Keratinocyte (primary cell): ENCODE measurements at regions not wholly inside any gene's neighbourhood (a gene's known extent, or its start where the extent isn't known, plus 50 kb on each side); places are given as distances from the start of the nearest gene placed in this dataset.

Experiments
- DNase-seq: peaks from one replicate; pipeline ENCODE4 v3.0.0-alpha.2; 2011; ENCODE audit warnings: low read depth, missing footprints, low spot score
- FAIRE-seq: peaks from 2 replicates; lab custom pipeline; 2011; peaks lifted over from hg19 to GRCh38; lab: Jason Lieb, UNC
- H2AFZ ChIP-seq: 2 replicates; pipeline ENCODE4 v1.6.0; 2012; ENCODE audit warnings: low read length, control low read depth, inconsistent platforms; ENCODE audit not compliant: control insufficient read depth
- H3K27ac ChIP-seq: 2 replicates; pipeline ENCODE4 v1.5.1; 2011; ENCODE audit warnings: low read length; ENCODE audit not compliant: control insufficient read depth, insufficient read depth
- H3K27me3 ChIP-seq: 3 replicates; pipeline ENCODE4 v1.6.0; 2011; ENCODE audit warnings: low read length; ENCODE audit not compliant: control insufficient read depth, insufficient read depth; ENCODE audit errors: extremely low read depth
- H3K36me3 ChIP-seq, 2 experiments: 2 replicates in 1 of 2; 3 replicates in 1 of 2; pipeline ENCODE4 v1.5.1; 2011; ENCODE audit warnings: low read length in 2 of 2, mild to moderate bottlenecking in 1 of 2; ENCODE audit not compliant: control insufficient read depth in 2 of 2, insufficient read depth in 2 of 2; ENCODE audit errors: extremely low read depth in 1 of 2
- H3K4me1 ChIP-seq: 3 replicates; pipeline ENCODE4 v1.5.1; 2011; ENCODE audit warnings: low read length; ENCODE audit not compliant: control insufficient read depth, insufficient read depth; ENCODE audit errors: extremely low read depth
- H3K4me2 ChIP-seq: 3 replicates; pipeline ENCODE4 v1.6.0; 2011; ENCODE audit warnings: low read depth, low read length; ENCODE audit not compliant: control insufficient read depth, insufficient read depth; ENCODE audit errors: extremely low read depth
- H3K4me3 ChIP-seq, 3 experiments: fragments of 200-600 bp in 1 of 3; sonication (generic) in 1 of 3; 2 replicates in 2 of 3; 3 replicates in 1 of 3; pipeline ENCODE4 v1.5.1; 2011 to 2016; ENCODE audit warnings: low read length in 3 of 3, mild to moderate bottlenecking in 3 of 3, control low read depth in 2 of 3, inconsistent platforms in 1 of 3, low read depth in 1 of 3, mixed read lengths in 1 of 3, mixed run types in 1 of 3, moderate library complexity in 1 of 3; ENCODE audit not compliant: control insufficient read depth in 2 of 3, insufficient read depth in 2 of 3; ENCODE audit errors: extremely low read depth in 1 of 3
- H3K79me2 ChIP-seq: 2 replicates; pipeline ENCODE4 v1.6.0; 2012; ENCODE audit warnings: low read length; ENCODE audit not compliant: control insufficient read depth, insufficient read depth
- H3K9ac ChIP-seq: 3 replicates; pipeline ENCODE4 v1.6.0; 2011; ENCODE audit warnings: low read length; ENCODE audit not compliant: control insufficient read depth, insufficient read depth; ENCODE audit errors: extremely low read depth
- H3K9me1 ChIP-seq: 3 replicates; pipeline ENCODE4 v1.6.0; 2011; ENCODE audit warnings: low read length; ENCODE audit not compliant: control insufficient read depth, insufficient read depth; ENCODE audit errors: extremely low read depth
- H3K9me3 ChIP-seq: 2 replicates; pipeline ENCODE4 v1.5.1; 2012; ENCODE audit warnings: low read depth, low read length; ENCODE audit not compliant: control insufficient read depth
- H4K20me1 ChIP-seq: 3 replicates; pipeline ENCODE4 v1.6.0; 2011; ENCODE audit warnings: low read length; ENCODE audit not compliant: control insufficient read depth, insufficient read depth; ENCODE audit errors: extremely low read depth
- EZH2 ChIP-seq: IDR thresholded peaks from one replicate; pipeline ENCODE4 v1.6.1; 2012; ENCODE audit warnings: inconsistent platforms, mild to moderate bottlenecking, low read length, moderate library complexity
- dilution Hi-C: fragments of 300-500 bp; cut with MboI; formaldehyde crosslinking; loops from one replicate; pipeline ENCODE4 v1.7.0; 2020; ENCODE audit warnings: low sequenced_read_pairs; ENCODE audit not compliant: extremely low pct_ligation_motif_present
- TF ChIP-seq, protein P1 (sequence below), 3 experiments: IDR thresholded peaks in 1 of 3; conservative IDR thresholded peaks in 1 of 3; optimal IDR thresholded peaks in 1 of 3; 2 replicates in 2 of 3; 3 replicates in 1 of 3; pipeline versions ENCODE3 to v1.5.1; 2011; ENCODE audit warnings: low read length in 3 of 3, mild to moderate bottlenecking in 3 of 3, moderate library complexity in 2 of 3, control low read depth in 1 of 3, inconsistent platforms in 1 of 3; ENCODE audit not compliant: insufficient read depth in 2 of 3; ENCODE audit errors: extremely low read depth in 1 of 3

DNA sequence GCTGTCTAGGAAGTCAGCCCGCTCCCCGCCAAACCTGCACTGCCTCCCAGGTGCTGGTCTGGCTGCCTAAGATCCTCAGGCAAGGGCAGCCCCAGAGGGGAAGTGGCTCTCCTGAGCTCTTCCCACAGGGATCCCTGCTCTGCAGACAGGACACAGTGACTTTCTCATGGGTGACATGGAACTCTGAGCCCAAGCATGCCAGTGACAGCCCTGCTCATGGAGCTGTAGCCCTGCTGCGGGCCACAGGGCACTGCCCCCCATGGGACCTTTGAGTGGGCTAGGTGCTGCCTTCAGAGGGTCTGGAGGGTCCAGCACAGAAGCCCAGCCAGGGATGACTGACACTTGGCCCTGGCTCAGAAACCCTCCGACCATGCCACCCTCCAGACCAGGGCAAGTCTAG is 109.1 kb downstream of the TUBA3C start:
- dilution Hi-C loops = no loop called here
- DNase-seq (no peak), FAIRE-seq (no peak)
- Histone ChIP-seq H3K79me2 (no peaks in the 10 kb centered on the region), H3K9me1 (no peaks in the 10 kb centered on the region), H3K4me3 (no peak overlapping the region), H3K27me3 (no peaks in the 10 kb centered on the region), H3K27ac (no peak overlapping the region), H3K9me3 (peaks cover 8% of the 10 kb centered on the region), H3K4me1 (no peaks in the 10 kb centered on the region), H3K4me2 (no peak overlapping the region), H3K9ac (no peak overlapping the region), H3K36me3 (no peaks in the 10 kb centered on the region), H2AFZ (no peak overlapping the region), H4K20me1 (no peaks in the 10 kb centered on the region)
- no peak for TF ChIP-seq EZH2
- TF ChIP-seq, protein P1, sequence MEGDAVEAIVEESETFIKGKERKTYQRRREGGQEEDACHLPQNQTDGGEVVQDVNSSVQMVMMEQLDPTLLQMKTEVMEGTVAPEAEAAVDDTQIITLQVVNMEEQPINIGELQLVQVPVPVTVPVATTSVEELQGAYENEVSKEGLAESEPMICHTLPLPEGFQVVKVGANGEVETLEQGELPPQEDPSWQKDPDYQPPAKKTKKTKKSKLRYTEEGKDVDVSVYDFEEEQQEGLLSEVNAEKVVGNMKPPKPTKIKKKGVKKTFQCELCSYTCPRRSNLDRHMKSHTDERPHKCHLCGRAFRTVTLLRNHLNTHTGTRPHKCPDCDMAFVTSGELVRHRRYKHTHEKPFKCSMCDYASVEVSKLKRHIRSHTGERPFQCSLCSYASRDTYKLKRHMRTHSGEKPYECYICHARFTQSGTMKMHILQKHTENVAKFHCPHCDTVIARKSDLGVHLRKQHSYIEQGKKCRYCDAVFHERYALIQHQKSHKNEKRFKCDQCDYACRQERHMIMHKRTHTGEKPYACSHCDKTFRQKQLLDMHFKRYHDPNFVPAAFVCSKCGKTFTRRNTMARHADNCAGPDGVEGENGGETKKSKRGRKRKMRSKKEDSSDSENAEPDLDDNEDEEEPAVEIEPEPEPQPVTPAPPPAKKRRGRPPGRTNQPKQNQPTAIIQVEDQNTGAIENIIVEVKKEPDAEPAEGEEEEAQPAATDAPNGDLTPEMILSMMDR (optimal IDR thresholded peaks at IDR 0.05 in 1 of 3, IDR thresholded peaks at IDR 0.05 in 1 of 3, conservative IDR thresholded peaks at IDR 0.05 in 1 of 3; ENCODE audit: extremely low read depth in 1 of 3, insufficient read depth in 2 of 3, low read length in 3 of 3) = no peak

- Histone ChIP-seq H3K9me3 (peaks cover 8% of the 10 kb centered on the region), H3K9ac (no peak overlapping the region)
- no peak for FAIRE-seq
These were observed 110.3 kb downstream of the TUBA3C start for GRCh38 chr13:19071161-19071936.

More at GRCh38 chr13:19071161-19071936, 110.3 kb downstream of the TUBA3C start:
- DNase-seq = no peak
- Histone ChIP-seq H3K4me2 (no peak overlapping the region), H3K79me2 (no peaks in the 10 kb centered on the region), H3K9me1 (no peaks in the 10 kb centered on the region), H3K4me1 (no peaks in the 10 kb centered on the region), H3K4me3 (no peak overlapping the region), H4K20me1 (no peaks in the 10 kb centered on the region), H2AFZ (no peak overlapping the region), H3K27me3 (no peaks in the 10 kb centered on the region), H3K36me3 (no peaks in the 10 kb centered on the region), H3K27ac (no peak overlapping the region)
- dilution Hi-C loops = no loop called here
- TF ChIP-seq, protein P1 (optimal IDR thresholded peaks at IDR 0.05 in 1 of 3, IDR thresholded peaks at IDR 0.05 in 1 of 3, conservative IDR thresholded peaks at IDR 0.05 in 1 of 3; ENCODE audit: extremely low read depth in 1 of 3, insufficient read depth in 2 of 3, low read length in 3 of 3) = no peak
- no peak for TF ChIP-seq EZH2
